HL-60/S4 treated with phorbol 12-myristate 13-acetate at 8.2 ng/mL for 4 days and 3 days (cell line): ENCODE measurements at regions not wholly inside any gene's neighbourhood (a gene's known extent, or its start where the extent isn't known, plus 50 kb on each side); places are given as distances from the start of the nearest gene placed in this dataset.

ENCODE experiments used
- in situ Hi-C: fragments of 300-500 bp; cut with MboI; formaldehyde crosslinking; loops from 2 replicates; pipeline ENCODE4 v1.15.0; 2022; ENCODE audit warnings: low sequenced_read_pairs

GRCh38 chr1:115182012-115182715 lies 92.9 kb upstream of the TSPAN2 start:
- in situ Hi-C loops: no loop called here

- in situ Hi-C loops: no loop called here
Measured at GRCh38 chr1:115181231-115181630, 91.9 kb upstream of the TSPAN2 start.

- in situ Hi-C loops: no loop called here
Measured at GRCh38 chr1:115179397-115180079, 90.2 kb upstream of the TSPAN2 start.

- in situ Hi-C loops: no loop called here
Measured at GRCh38 chr1:115176189-115176588, 86.9 kb upstream of the TSPAN2 start.

- in situ Hi-C loops: no loop called here
Measured at GRCh38 chr1:115175596-115175995, 86.3 kb upstream of the TSPAN2 start.

- in situ Hi-C loops: no loop called here
Measured at GRCh38 chr1:115173151-115173550, 83.8 kb upstream of the TSPAN2 start.

- in situ Hi-C loops: no loop called here
Measured at GRCh38 chr1:115172270-115172669, 83.0 kb upstream of the TSPAN2 start.

- in situ Hi-C loops: no loop called here
Measured at GRCh38 chr1:115170961-115171392, 81.7 kb upstream of the TSPAN2 start.

- in situ Hi-C loops: no loop called here
Measured at GRCh38 chr1:115170377-115170776, 81.1 kb upstream of the TSPAN2 start.

- in situ Hi-C loops: no loop called here
Measured at GRCh38 chr1:115168026-115168425, 78.7 kb upstream of the TSPAN2 start.

- in situ Hi-C loops: no loop called here
Measured at GRCh38 chr1:115166531-115167091, 77.3 kb upstream of the TSPAN2 start.

- in situ Hi-C loops: no loop called here
Measured at GRCh38 chr1:115165776-115166175, 76.5 kb upstream of the TSPAN2 start.

- in situ Hi-C loops: no loop called here
Measured at GRCh38 chr1:115164940-115165705, 75.8 kb upstream of the TSPAN2 start.

- in situ Hi-C loops: no loop called here
Measured at GRCh38 chr1:115164484-115164883, 75.2 kb upstream of the TSPAN2 start.

GRCh38 chr1:115160728-115161127 lies 71.4 kb upstream of the TSPAN2 start:
- in situ Hi-C loops: no loop called here

- in situ Hi-C loops: no loop called here
Measured at GRCh38 chr1:115159958-115160357, 70.7 kb upstream of the TSPAN2 start.

- in situ Hi-C loops: no loop called here
Measured at GRCh38 chr1:115158181-115158580, 68.9 kb upstream of the TSPAN2 start.

GRCh38 chr1:115156826-115157468 lies 67.6 kb upstream of the TSPAN2 start:
- in situ Hi-C loops: no loop called here

GRCh38 chr1:115153966-115154557 lies 64.8 kb upstream of the TSPAN2 start:
- in situ Hi-C loops: no loop called here

- in situ Hi-C loops: loop anchor here (25.0 kb wide), 1 partner anchor 439 kb away; no protein-coding TSS in a partner anchor
Measured at GRCh38 chr1:115147928-115148327, 58.6 kb upstream of the TSPAN2 start.
